ENCODE measurements at regions not wholly inside any gene's neighbourhood (a gene's known extent, or its start where the extent isn't known, plus 50 kb on each side); places are given as distances from the start of the nearest gene placed in this dataset.

- no peak for TF ChIP-seq POLR2A (IDR thresholded peaks at IDR 0.05; ENCODE audit: control extremely low read depth in 1 of 2, low read depth in 2 of 2, low read length in 2 of 2)
- no peak for TF ChIP-seq CTCF (IDR thresholded peaks at IDR 0.05; ENCODE audit: control extremely low read depth in 1 of 3, insufficient read depth in 1 of 3, low read depth in 1 of 3, low read length in 3 of 3)
- TF ChIP-seq NRF1 (IDR thresholded peaks at IDR 0.05; ENCODE audit: low read depth, low read length) = no peak
- no peak for TF ChIP-seq EP300 (IDR thresholded peaks at IDR 0.05; ENCODE audit: borderline replicate concordance in 1 of 2, low read depth in 2 of 2, low read length in 2 of 2)
- TF ChIP-seq POLR2AphosphoS5 (IDR thresholded peaks at IDR 0.05; ENCODE audit: low read depth, low read length) = no peak
- TF ChIP-seq FOSL1 (IDR thresholded peaks at IDR 0.05; ENCODE audit: insufficient read depth, low read depth, low read length) = no peak
- TF ChIP-seq MAX (IDR thresholded peaks at IDR 0.05) = no peak
- TF ChIP-seq PHF8 (conservative IDR thresholded peaks at IDR 0.05; ENCODE audit: low read depth, low read length) = no peak
- no peak for TF ChIP-seq KDM1A (IDR thresholded peaks at IDR 0.05; ENCODE audit: borderline replicate concordance, low read length)
- no peak for TF ChIP-seq E2F6 (IDR thresholded peaks at IDR 0.05)
- no peak for TF ChIP-seq RFX5 (IDR thresholded peaks at IDR 0.05; ENCODE audit: borderline replicate concordance, low read depth, low read length)
- no peak for TF ChIP-seq BRCA1 (IDR thresholded peaks at IDR 0.05; ENCODE audit: low read depth, low read length)
- no peak for TF ChIP-seq SUZ12 (IDR thresholded peaks at IDR 0.05; ENCODE audit: low read length)
These were observed 1357.5 kb upstream of the C9orf72 start for GRCh38 chr9:28930766-28931165.
